NT2/D1 (cell line): ENCODE measurements at regions not wholly inside any gene's neighbourhood (a gene's known extent, or its start where the extent isn't known, plus 50 kb on each side); places are given as distances from the start of the nearest gene placed in this dataset.
A peak's percentile ranks its signal among the peaks of the same experiment; 100 is the strongest.

Source experiments
- DNase-seq: peaks from one replicate; pipeline ENCODE4 v3.0.0-alpha.2; 2011; ENCODE audit warnings: low read depth, low spot score
- H3K27me3 ChIP-seq: 2 replicates; pipeline ENCODE4 v1.6.0; 2011; ENCODE audit warnings: mild to moderate bottlenecking; ENCODE audit not compliant: insufficient read length, insufficient read depth
- H3K36me3 ChIP-seq: 2 replicates; pipeline ENCODE4 v1.6.1; 2011; ENCODE audit warnings: mild to moderate bottlenecking, low read length, mixed read lengths; ENCODE audit not compliant: insufficient read depth, insufficient read length
- H3K4me1 ChIP-seq: 2 replicates; pipeline ENCODE4 v1.5.1; 2011; ENCODE audit not compliant: insufficient read depth, insufficient read length
- H3K4me3 ChIP-seq: 2 replicates; pipeline ENCODE4 v1.5.1; 2011; ENCODE audit warnings: low read depth; ENCODE audit not compliant: insufficient read length
- H3K9ac ChIP-seq: 2 replicates; pipeline ENCODE4 v1.6.0; 2011; ENCODE audit warnings: low read depth; ENCODE audit not compliant: insufficient read length
- H3K9me3 ChIP-seq: 2 replicates; pipeline ENCODE4 v1.5.1; 2011; ENCODE audit warnings: mild to moderate bottlenecking, low read length; ENCODE audit not compliant: insufficient read depth
- SUZ12 ChIP-seq: IDR thresholded peaks from 2 replicates; pipeline ENCODE4 v1.6.1; 2011; ENCODE audit not compliant: insufficient read length, insufficient read depth; ENCODE audit errors: extremely low read depth
- YY1 ChIP-seq: IDR thresholded peaks from 2 replicates; pipeline ENCODE4 v1.6.1; 2011; ENCODE audit not compliant: insufficient read length, insufficient read depth
- ZNF274 ChIP-seq: IDR thresholded peaks from 2 replicates; pipeline ENCODE4 v1.6.1; 2011; ENCODE audit warnings: mild to moderate bottlenecking, low read depth, low read length

DNA sequence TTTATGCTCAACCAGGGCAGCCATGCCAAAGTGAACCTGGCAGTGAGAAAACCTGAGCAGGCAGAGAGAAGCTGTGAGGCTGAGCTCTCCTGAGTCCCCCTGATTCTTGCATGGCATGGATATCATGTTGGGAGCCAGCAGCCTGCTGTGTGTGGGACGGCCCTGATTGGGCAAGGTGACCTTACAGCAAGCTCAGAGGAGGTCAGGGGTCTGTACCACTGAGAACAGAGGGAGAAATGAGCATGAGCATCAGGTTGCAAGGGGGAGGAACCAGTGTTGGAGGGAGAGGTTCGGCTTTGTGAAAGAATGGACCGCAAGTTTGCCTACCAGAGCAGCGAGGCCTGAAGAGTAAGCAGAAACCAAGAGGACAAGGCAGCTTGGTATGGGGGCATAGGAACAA lies 59.1 kb upstream of the PTGR2 start:
- peaks cover 42% of the 10 kb centered on the region for H3K27me3 ChIP-seq
- H3K36me3 ChIP-seq: no peaks in the 10 kb centered on the region
- H3K9me3 ChIP-seq: no peaks in the 10 kb centered on the region
- no peak overlapping the region for H3K9ac ChIP-seq
- H3K4me1 ChIP-seq: no peaks in the 10 kb centered on the region
- no peak overlapping the region for H3K4me3 ChIP-seq
- DNase-seq: no peak
- no peak for TF ChIP-seq YY1
- no peak for TF ChIP-seq SUZ12
- no peak for TF ChIP-seq ZNF274

DNA sequence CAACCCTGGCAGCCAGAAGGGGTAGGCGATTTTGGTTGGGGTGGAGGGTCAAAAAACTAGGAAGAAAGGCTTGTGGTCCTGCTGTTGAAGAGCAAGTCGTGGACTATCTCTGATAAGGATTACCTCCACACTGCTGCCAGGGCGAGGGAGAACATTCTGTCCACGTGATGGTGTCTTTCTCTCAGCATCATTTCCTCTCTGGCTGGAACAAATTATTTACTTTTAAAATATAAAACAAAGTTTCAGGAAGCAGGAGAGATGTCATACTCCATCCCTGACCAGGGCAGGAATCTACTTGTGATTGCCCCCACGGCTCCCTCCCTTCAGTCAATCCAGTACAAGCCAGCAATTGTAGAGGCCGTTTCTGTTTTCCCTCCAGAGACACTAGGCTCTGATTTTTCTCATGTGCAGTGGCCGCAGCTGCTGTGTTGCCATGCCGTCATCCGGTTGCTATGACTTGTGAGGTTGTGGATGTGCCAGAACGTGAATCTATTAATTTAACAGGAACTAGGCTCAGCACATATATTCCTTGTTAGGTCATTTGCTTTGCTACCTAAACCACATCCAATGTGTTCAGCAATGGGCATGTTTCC lies 61.5 kb upstream of the PTGR2 start:
- H3K9ac ChIP-seq: no peak overlapping the region
- DNase-seq: no peak
- H3K4me3 ChIP-seq: no peak overlapping the region

DNA sequence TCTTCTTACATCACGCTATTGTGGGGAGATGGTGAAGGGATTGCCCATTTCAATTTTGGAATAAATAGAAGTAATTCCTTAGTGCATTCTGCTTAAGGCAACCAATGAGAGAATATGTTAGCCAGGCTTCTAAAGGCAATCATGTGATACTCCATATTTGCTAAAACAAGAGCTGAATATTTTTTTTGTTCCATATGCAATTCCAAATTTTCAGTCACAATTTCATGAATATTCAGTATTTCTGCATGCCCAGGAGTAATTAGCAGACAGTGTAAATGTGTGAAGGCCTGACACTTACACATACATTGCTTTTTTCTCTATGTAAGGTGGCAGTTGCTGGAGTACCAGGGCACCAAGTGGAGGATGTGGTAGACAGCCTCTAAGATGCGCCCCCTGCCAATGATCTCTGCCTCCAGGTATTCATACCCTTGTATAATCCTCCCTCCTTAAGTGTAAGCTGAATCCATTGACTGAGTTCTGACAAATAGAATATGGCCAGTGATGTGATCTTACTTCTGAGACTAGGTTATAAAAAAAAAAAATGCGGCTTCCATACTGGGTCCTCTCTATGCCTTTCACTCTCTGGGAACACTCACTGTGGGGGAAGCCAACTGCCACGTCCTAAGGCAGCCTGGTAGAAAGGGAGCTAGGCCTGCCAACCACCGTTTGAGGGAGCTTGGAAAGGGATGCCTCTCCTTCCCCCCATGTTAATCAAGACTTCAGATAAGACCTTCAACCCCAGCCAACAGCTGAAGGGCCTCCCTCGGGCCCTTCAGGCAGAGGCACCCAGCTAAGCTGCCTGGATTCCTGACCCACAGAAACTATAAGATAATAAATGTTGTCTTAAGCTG lies 62.7 kb upstream of the PTGR2 start:
- DNase-seq: no peak
- Histone ChIP-seq H3K27me3 (peaks cover 72% of the 10 kb centered on the region), H3K4me1 (peaks cover 6% of the 10 kb centered on the region), H3K9ac (no peak overlapping the region), H3K4me3 (no peak overlapping the region), H3K36me3 (no peaks in the 10 kb centered on the region), H3K9me3 (no peaks in the 10 kb centered on the region)
- TF ChIP-seq SUZ12 (no peak), YY1 (no peak), ZNF274 (no peak)

More for the DNA sequence above, 61.5 kb upstream of the PTGR2 start:
- H3K36me3 ChIP-seq: no peaks in the 10 kb centered on the region
- H3K27me3 ChIP-seq: peaks cover 60% of the 10 kb centered on the region
- no peaks in the 10 kb centered on the region for H3K4me1 ChIP-seq
- TF ChIP-seq YY1: no peak
- no peak for TF ChIP-seq SUZ12
- no peak for TF ChIP-seq ZNF274
- H3K9me3 ChIP-seq: no peaks in the 10 kb centered on the region

DNA sequence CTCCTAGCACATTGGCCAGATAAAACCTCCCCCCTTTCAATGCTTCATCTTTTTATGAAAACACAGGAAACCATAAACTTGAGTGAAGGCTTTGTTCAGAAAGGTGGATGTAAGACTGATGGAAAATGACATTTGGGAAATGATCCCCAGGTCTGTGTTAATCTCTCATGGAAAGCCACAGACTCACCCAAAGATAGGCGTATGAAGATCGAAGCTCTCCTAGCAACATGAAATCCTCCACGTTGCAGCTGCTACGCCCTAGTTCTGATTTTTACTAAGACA lies 63.4 kb upstream of the PTGR2 start:
- peaks cover 72% of the 10 kb centered on the region for H3K27me3 ChIP-seq
- H3K9me3 ChIP-seq: no peaks in the 10 kb centered on the region
- no peak for DNase-seq
- no peak overlapping the region for H3K9ac ChIP-seq
- peaks cover 6% of the 10 kb centered on the region for H3K4me1 ChIP-seq
- TF ChIP-seq ZNF274 (no peak), SUZ12 (no peak), YY1 (no peak)
- H3K36me3 ChIP-seq: no peaks in the 10 kb centered on the region
- H3K4me3 ChIP-seq: no peak overlapping the region

DNA sequence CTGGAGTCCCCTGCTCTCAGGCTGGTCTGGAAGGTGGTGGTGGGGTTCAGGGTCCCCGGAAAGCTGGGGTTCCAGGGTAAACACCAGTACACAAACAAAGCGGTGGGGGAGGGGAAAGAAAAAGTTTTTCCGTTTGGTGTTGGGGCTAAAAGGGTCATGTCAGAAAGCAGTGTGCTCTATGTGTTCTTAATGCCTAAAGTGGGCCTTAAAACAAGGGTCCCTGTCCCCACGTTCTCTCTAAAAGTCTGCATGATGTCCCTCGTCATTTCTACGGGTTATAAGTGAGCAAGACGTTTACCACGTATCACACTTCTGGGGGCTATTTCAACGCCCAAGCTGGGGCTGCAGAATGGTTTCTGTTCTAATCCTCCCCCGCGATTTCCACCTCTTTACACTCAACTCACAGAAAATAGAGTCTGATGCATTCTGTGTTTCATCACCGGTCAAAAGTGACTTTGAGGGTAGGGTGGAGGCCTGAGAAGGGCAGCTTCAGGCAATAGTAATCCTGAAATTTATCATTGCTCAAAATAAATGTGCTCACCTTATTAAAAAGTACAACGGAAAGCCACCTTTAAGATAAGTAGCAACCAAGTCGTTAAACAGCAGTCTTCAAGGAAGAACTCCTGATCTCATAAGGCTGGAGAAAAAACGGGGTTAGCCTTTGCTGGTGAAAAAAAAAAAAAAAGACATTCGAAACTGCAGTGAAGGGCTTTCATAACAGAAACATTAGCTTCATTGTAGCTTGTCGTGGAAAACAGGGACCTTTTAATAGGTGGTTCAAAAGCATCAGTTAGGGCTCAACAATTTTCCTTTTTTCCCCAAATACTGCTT lies 63.9 kb upstream of the PTGR2 start:
- DNase-seq: no peak
- H3K9ac ChIP-seq: peak overlapping the region; percentile 57
- H3K9me3 ChIP-seq: no peaks in the 10 kb centered on the region
- peaks cover 6% of the 10 kb centered on the region for H3K4me1 ChIP-seq
- TF ChIP-seq SUZ12 (no peak), YY1 (no peak), ZNF274 (no peak)
- H3K36me3 ChIP-seq: no peaks in the 10 kb centered on the region
- H3K27me3 ChIP-seq: peaks cover 72% of the 10 kb centered on the region
- peak overlapping the region; percentile 47 for H3K4me3 ChIP-seq

DNA sequence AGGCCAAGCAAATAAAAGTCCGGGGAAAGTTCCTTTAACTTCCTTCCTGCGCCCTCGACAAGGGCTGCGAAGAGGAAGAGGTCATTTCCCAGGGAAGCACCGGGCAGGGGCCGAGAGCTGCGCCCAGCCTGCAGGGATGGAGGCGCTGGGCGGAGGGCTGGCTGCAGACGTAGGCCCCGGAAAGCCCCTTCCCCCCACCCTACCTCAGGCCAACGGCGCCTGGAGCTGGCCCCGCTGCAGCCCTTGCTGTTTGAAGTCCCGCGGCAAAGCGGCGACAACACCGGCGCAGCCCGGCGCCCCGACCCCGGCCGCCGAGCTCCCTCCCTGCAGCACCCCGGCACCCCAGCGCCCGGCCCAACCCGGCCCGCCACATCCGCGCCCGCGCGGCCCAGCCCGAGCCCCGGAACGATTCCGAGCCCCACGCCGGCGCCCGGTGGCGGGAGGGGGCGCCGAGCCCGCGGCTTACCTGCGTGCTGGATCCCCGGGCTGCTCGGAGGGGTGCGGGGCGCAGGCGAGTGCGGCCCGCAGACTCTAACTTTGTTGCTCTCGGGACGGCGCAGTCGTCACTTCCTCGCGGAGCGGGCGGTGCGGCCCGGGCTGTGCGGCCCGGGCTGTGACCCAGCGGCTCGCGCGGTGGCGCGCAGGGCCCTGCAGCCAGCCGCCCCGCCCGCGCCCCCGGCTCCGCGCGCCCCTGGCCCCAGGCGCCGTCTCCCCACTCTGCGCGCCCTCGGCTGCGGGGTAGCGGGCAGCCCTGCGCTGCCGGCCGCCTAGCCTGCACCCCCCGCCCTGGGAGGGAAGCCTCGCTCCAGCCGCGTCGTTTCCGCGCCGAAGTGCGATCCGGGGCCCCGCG lies 64.8 kb upstream of the PTGR2 start:
- no peak for DNase-seq
- Histone ChIP-seq H3K9ac (peak overlapping the region; percentile 57), H3K4me1 (peaks cover 6% of the 10 kb centered on the region), H3K9me3 (no peaks in the 10 kb centered on the region), H3K36me3 (no peaks in the 10 kb centered on the region), H3K4me3 (peak overlapping the region; percentile 47), H3K27me3 (peaks cover 75% of the 10 kb centered on the region)
- TF ChIP-seq YY1 (no peak), ZNF274 (no peak), SUZ12 (no peak)
